ENCODE measurements at regions not wholly inside any gene's neighbourhood (a gene's known extent, or its start where the extent isn't known, plus 50 kb on each side); places are given as distances from the start of the nearest gene placed in this dataset.

DNA sequence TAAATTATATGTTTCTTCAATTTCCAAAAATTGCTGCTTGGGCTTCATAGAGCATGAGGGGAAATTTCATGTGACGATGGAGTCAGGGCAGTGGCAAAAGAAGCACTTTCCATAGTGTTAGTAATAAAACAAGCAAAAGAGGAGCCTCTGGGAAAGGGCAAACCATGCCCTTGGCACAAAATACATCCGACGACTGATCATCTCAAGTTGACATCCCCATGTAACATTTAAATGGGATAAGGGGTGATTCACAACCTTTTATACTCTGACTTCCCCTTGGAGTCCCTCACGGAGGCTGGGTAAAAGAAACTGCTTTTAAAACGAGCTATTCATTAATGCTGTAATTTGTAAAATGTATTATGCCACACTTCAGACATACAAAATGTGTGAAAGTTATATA, 161.4 kb upstream of the DMRT1 start:
- TF ChIP-seq POLR2A (IDR thresholded peaks at IDR 0.05) (no peak), CTCF (IDR thresholded peaks at IDR 0.05) (no peak)
